ENCODE measurements at regions not wholly inside any gene's neighbourhood (a gene's known extent, or its start where the extent isn't known, plus 50 kb on each side); places are given as distances from the start of the nearest gene placed in this dataset.

DNA sequence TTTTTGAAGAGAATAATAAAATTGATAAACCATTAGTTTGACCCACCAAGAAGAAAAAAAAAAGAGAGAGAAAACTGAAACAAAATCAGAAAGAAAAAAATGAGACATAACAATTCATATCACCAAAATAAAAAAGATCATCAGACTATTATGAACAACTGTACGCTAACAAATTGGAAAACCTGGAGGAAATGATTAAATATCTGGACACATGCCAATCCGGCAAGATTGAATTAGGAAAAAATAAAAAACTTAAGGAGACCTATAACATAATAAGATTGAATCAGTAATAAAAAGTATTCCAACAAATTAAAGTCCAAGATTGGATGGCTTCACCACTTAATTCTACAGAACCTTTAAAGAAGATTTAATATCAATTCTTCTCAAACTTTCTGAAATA is 136.7 kb downstream of the CASP12 start:
- no peak for TF ChIP-seq YY1 (IDR thresholded peaks at IDR 0.05; ENCODE audit: insufficient read depth, insufficient read length)
- TF ChIP-seq ZNF274 (IDR thresholded peaks at IDR 0.05; ENCODE audit: low read depth, low read length), result no peak
